Breast epithelium (tissue), 3 donors: ENCODE measurements at regions not wholly inside any gene's neighbourhood (a gene's known extent, or its start where the extent isn't known, plus 50 kb on each side); places are given as distances from the start of the nearest gene placed in this dataset.

Source experiments
- CTCF ChIP-seq, 3 donors: fragments of 450-650 bp; IDR thresholded peaks; one replicate each; pipeline ENCODE4 v1.5.1; 2016 to 2017; ENCODE audit warnings: antibody characterized with exemption in 3 of 3, mild to moderate bottlenecking in 3 of 3, moderate library complexity in 3 of 3
- POLR2A ChIP-seq: fragments of 450-650 bp; IDR thresholded peaks from one replicate; pipeline ENCODE4 v1.6.1; 2016; ENCODE audit warnings: antibody characterized with exemption, mild to moderate bottlenecking, moderate library complexity
- POLR2AphosphoS5 ChIP-seq, 3 donors: sonication (generic); formaldehyde crosslinking; IDR thresholded peaks; one replicate each; pipeline ENCODE4 v1.6.1; 2017; ENCODE audit warnings: antibody characterized with exemption in 3 of 3

DNA sequence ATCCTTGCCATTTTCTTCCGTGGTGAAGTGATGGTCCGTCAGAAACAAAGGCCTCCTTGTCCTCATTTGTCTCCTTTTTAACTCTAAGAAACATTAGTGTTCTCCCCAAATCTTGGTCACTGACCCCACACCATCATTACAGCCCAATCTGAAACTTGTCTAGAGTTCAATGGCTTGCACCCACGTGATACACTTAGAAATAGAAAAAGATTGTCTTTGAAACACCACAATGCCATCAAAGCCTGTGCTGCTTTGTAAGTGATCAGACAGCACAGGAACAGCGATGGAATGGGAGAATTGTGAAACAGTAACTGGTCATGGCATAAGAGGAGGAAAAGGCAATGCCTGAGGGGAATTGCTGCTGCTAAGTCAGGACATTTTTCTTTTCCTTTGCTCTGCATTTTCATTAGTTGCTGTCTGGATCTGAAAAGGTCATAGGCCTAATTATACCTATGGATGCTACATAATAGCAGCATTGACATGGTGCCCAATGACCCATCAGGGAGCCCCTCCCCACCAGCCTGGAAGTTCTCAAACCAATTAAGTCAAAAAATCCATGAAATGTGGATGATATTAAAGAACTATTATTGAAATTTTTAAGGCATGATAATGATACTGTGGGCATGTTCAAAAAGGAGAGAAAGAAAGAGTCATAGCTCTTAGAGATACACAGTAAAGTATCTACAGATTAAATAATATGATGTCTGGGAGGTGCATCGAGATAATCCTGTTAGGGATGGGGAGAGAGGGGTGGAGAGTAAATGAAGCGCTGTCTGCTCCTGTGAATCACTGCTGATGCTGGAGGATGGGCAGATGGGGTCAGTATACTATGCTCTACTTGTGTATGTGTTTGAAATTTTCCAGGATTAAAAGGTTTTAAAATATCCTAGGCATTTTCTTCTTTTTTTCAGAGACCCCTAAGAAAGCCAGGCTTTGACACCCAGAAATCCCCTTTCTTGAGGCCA is 83.6 kb downstream of the ENC1 start:
- TF ChIP-seq CTCF (IDR thresholded peaks at IDR 0.05) (no peak), POLR2A (no peak), POLR2AphosphoS5 (IDR thresholded peaks at IDR 0.05) (no peak)
